ENCODE measurements at regions not wholly inside any gene's neighbourhood (a gene's known extent, or its start where the extent isn't known, plus 50 kb on each side); places are given as distances from the start of the nearest gene placed in this dataset.
"Not testable (repeated sequence)": the region's sequence is repeated elsewhere in the genome, so short reads cannot be mapped to it uniquely, and the experiment has no call there.

DNA sequence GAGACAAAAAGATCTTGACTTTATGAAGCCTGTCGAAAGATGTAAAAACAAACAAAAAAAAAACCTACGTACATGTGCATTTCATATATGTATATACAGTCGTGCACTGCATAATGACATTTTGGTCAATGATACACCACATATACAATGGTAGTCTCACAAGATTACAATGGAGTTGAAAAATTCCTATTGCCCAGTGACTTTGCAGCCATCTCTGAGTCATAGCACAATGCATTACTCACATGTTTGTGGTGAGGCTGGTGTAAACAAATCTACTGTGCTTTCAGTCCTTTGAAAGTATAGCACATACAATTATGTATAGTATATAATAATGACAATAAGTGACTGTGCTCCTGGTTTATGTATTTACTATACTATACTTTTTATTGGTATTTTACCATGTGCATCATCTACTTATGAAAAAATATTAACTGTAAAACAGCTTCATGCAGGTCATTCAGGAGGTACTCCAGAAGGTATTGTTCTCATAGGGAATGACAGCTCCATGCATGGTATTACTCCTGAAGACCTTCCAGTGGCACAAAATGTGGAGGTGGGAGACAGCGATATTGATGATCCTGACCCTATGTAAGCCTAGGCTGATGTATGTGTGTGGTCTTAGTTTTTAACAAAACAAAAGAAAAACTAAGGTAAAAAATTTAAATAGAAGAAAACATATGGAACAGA is 73.7 kb upstream of the FST start:
- DNase-seq (ENCODE audit: low spot score) = peak; percentile 62
- FAIRE-seq = peak; percentile 74

DNA sequence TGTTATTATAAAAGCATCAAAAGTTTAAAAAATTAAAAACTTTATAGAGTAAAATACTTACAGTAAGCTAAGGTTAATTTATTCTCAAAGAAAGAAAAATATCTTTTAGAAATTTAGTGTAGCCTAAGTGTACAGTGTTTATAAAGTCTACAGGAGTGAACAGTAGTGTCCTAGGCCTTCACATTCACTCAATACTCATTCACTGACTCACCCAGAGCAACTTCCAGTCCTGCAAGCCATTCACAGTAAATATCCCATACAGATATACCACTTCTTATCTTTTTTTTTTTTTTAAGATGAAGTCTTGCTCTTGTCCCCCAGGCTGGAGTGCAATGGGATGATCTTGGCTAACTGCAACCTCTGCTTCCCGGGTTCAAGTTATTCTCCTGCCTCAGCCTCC is 73.1 kb upstream of the FST start:
- FAIRE-seq (no peak), DNase-seq (ENCODE audit: low spot score) (no peak)

DNA sequence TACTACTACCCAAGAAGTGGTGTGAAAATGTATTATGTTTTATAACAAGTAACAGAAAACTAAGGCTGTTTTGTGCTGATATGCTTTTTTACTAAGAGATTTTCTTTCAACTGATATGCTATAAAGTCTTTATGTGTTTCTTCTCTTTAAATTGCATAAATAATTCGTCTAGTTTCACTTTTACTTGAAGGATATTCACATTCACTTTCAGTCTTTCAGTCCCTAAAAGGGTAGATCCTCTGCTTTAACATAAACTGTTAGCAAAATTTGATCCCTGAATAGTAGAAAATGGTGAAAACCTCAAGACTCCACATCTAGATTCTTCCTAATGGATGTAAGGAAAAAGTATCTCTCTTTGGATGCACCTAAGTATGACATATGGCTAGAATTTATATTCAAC is 69.0 kb upstream of the FST start:
- FAIRE-seq = no peak
- no peak for DNase-seq (ENCODE audit: low spot score)

DNA sequence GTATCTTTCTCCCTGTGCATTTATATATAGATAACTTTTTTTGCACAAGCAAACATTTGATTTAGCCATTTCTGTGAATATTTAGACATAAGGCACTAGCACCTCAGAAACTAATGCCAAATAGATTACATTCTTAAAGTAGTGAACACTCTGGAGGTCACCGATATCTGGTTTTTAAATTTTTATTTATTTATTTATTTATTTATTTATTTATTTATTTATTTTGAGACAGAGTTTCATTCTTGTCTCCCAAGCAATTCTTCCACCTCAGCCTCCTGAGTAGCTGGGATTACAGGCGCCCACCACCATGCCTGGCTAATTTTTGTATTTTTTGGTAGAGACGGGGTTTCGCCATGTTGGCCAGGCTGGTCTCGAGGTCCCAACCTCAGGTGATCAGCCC is 67.9 kb upstream of the FST start:
- not testable (repeated sequence) for DNase-seq (ENCODE audit: low spot score); FAIRE-seq

DNA sequence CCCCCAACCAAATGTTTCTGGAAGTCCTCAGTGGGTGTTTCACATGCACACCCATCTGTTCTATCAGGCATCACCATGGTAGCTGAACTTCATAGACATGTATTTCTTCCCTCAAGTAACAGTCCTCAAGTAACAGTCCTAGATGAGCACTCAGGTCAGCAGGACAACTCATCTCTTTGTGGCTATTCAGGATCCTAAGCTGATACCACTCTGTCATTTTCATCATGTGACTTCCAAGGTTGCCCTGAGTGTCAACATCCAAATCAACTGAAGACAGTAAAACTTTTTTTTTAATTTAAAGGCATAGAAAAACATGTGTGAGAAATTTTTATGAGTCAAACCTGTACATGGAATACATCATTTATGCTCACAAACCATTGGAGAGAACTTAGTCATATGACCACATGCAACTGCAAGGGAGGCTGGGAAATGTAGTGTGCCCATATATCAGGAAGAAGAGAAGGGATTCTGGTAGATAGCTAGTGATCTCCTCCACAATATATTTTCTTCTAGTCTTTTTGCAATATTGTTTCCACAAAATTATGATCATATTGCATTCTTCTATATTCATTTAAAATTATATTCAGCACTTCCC is 64.2 kb upstream of the FST start:
- FAIRE-seq = no peak

DNA sequence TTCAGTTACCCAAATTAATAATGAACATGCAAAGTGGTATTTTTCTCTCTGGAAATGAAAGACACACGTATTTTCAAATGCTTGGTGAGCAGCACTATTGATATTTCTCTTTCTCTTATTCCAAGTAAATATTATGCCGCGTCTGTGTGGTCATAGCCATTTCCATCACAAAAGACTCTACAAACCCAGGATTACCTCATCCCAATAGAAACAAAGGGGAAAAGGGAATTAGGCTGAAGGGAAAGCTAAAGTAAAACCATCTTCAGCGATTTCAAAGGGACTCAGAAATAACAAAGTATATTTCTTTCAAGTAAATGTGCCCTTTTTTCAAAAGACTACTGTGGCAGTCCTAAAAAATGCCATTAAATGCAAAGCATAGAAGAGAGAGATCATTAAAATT is 62.0 kb upstream of the FST start:
- FAIRE-seq = no peak

More for the DNA sequence above, 64.2 kb upstream of the FST start:
- no peak for DNase-seq (ENCODE audit: low spot score)

DNA sequence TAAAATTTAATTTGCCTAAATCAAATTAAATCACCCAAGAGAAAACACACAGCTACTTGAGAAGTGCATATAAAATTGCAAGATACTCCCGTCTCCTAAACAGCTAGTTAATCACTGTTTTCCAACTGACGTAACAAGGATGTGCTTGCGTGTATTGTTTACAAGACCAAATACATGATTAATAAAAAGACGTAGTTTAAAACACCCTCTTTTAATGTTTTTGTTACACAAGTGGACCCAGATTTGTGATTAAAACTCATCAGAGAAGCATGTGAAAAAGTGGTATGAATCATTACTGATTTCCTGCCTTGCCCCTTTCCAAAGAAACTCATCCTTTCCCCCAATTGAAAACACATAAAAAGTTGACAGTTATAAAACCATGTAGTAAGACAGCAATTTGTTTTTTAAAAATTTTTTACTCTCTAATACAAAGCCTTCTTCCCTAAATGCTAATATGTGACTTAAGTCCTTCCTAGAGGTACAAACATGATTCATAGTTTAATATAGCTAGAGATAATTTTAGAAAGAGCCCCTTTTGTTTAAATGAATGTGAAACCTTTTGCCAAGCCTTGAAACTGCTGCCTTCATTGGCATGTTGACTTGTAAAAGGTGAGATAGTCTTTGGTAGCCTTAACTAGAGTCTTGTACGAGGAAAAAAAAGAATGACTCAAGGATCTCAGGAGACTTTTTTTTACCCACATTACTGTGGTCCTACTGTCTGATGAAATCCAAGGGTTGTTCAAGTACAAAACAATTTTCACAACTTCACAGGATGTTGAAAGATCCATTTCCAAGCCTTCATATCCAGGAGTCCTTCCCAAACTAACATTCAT is 61.4 kb upstream of the FST start:
- FAIRE-seq = no peak

More for the DNA sequence above, 62.0 kb upstream of the FST start:
- DNase-seq (ENCODE audit: low spot score) = no peak

DNA sequence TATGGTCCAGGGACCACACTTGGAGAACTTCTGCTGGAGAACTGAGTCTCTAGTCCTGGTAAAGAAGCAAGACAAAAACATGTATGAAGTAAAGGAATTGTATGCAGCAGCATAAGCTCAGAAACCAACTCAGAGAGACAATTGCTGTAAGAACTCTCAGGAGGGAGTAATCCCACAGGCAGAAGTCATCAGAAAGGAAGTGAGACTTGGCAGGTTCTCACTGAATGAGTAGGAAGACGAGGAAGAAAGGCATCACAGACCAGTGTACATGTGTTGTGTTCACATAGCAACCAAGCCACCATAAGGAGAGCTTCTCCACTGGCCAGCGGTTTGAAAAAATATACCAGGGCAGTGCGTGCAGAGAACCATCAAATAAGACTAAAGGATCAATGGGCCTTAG is 57.9 kb upstream of the FST start:
- no peak for FAIRE-seq
- no peak for DNase-seq (ENCODE audit: low spot score)

More for the DNA sequence above, 61.4 kb upstream of the FST start:
- DNase-seq (ENCODE audit: low spot score) = peak; percentile 21

DNA sequence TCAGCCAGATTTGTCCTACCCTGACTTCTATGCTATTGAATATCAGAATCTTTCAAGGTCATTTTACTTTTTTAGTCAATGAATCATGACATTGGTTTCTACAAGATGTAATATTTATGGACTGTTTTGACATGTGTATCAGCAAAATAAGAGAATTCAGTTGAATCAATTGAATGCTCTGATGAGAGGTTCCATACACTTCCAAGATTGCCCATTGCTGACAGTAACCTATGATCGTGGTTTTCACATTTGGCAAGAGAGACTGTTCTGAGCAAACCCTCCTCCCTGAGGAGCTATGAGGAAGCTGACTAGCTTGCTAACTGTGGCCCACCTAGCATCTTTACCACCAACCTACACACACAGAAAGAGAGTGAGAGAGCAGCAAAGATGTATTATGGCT is 56.7 kb upstream of the FST start:
- FAIRE-seq = peak; percentile 52
- DNase-seq (ENCODE audit: low spot score) = no peak

DNA sequence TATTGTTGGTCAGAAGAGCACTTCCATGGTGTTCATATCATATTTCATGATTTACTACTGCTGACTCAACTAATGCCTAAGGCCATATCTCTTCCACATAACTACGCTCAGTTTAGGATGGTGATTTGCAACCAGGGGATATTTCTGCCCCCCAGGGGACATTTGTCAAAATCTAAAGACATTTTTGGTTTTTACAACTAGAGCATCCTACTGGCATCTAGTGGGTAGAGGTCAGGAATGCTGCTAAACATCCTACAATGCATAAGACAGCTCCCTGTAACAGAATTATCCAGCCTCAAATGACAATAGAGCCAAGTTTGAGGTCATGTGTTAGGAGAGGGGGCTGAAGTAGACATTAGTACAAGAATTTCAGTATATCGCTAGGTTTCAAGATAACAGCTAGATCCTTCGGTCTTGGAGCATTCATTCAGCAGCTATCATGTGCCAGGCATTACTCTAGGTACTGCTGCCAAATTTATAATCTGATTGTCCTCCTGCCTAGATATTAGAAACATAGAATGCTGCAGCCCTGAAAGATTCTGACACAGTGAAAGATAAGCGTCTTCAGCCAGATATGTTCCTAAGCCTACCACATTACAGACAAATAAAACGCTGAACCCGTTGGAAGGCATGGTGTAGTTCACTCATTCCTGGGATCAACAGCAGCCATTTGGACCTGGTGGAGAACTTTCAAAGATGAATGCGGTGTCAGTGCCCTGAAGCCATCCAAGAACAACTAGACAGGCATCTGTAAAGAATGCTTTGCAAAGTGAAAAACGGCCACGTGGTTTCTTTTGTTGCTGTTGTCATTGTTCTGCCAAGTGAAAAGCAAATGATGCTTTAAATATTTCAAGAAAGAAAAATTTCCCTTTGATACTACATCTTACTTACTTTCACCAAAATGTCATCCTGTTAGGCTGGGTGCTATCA is 55.5 kb upstream of the FST start:
- FAIRE-seq (no peak), DNase-seq (ENCODE audit: low spot score) (no peak)

DNA sequence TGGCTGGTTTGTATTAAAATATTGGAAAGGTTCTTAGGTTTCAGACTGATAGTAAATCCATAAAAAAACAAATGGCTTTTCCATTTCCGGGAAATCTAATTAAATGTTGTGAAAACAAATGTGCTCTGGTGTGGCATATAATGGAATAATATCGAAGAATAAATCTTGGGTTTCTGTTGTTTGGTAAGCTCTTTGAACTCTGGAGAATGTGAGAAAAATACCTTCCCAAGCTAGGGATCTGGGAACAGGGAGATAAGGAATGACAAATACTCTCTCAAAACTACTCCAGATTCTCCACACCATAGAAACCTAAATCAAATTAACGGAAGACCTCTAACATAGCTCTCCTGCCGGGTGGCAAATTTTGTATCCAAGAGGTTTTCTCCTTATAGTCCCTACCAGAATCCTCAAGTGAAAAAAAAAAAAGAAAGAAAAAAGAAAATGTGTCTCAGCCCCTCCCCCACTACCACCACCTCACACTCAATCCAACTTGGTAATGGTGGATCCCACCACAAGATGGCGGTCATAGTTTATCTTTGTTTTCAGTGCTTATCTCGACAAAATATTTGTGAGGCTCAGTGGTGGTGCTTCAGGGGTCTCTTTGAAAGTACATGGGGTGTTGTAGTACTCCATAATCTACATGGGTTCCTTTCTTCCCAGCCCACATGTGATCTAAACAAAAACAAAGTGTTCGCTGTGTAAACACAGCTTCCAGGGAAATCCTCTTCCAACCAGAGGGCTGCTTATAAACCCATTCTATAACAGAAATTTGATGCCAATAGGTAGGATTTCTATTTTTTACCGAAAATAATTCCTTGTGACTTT is 54.5 kb upstream of the FST start:
- no peak for FAIRE-seq
- peak; percentile 45 for DNase-seq (ENCODE audit: low spot score)

DNA sequence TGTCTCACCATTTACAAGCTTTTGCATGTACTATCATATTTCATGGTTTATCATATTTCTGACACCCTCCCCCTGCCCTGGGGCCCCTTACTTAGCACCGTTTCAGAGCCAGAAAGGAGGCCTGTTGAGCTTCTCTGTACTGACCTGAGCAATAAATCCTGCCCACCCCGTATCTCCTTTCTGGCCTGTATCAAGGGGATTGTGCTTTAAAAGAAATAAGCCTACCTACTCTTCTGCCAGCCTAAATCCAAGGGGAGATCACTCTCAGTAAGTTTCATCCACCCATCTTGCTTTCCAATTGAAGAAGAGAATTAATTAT is 54.0 kb upstream of the FST start:
- no peak for DNase-seq (ENCODE audit: low spot score)
- no peak for FAIRE-seq

DNA sequence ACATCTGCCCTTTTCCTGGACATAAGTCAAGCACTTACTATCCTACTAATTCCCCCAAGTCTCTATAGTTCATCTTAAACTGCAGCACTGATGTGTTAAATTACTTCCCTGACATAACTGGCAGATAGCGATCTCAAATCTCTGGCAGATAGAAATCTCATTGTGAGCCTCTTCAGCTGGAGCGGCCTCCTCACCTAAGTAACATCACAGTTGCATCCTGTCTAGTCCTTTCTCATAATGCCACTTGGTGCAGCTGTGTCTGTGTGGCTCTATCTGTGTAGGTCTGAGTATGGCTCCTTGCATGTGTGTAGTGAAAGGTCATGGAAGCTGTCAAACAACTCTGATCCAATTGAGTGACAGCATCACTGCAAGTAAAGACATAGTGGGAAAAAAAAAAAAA is 53.6 kb upstream of the FST start:
- FAIRE-seq (no peak), DNase-seq (ENCODE audit: low spot score) (no peak)

DNA sequence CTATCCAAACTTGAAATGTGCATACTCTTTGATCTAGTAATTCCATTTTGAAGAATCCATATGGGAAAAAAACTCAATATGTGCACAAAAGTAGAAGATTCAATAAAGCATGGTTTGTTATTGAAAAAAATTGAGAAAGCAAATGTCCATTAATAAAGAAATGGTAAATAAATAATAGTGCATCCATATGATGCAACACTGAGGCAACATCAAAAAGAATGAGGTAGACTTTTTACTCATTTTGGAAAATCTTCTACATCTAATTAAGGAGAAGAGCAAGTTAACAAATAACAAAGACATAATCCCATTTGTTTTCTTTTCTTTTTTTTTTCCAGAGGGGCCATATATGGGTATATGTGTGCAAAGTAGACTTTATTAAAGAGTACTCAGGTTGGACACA is 52.5 kb upstream of the FST start:
- DNase-seq (ENCODE audit: low spot score) (no peak), FAIRE-seq (no peak)

DNA sequence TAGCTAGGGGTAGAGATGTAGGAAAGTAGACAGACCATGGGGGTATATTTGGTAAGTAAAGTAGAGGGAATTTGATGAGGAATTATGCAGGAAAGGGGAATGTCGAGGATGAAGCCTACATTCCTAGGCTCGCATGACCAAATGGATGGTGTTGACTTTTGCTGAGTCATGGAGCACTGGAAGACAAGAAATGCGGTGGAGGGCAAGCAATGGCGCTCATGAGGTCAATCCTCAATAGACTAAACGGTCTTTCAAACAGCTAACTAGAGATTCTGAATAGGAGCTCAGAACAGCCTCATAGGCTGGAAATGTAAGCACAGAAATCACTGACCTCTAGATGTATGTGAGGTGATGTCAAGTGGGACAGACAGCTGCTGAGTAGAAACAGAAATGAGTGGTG is 50.7 kb upstream of the FST start:
- DNase-seq (ENCODE audit: low spot score) (peak; percentile 21), FAIRE-seq (no peak)

DNA sequence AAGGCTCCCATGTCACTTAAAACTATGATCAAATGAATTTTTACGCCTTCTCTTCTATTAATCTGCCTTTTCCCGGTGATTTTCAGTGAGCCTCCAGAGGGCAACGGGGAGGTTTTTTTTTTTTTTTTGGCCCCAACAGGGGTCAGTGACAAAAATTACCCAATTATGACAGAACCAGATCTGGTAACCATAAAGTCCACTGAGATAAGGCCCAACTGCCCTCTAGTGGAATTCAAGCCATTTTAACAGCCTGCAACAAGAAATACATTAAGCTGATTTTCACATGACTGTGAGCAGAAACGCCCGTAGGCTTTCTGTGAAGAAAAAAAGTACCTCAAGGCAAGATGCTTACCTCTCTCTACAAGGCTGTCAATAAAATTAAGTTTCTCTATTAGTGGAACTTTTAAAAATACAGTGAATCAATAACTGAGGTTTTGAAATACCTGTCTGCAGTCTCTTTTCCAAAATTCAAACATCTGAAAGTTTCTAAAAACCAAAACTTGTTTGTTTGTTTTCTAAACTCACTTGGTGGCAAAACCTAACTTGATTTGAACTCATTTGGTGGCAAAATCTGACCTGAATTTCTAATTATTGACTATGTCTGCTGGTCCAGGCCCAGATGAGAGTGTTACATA is 49.7 kb upstream of the FST start:
- DNase-seq (ENCODE audit: low spot score) (peak; percentile 29), FAIRE-seq (no peak)

Measured in urothelium cell line (cell line).